SK-N-SH (cell line): ENCODE measurements at regions not wholly inside any gene's neighbourhood (a gene's known extent, or its start where the extent isn't known, plus 50 kb on each side); places are given as distances from the start of the nearest gene placed in this dataset.

ENCODE experiments used
- CTCF ChIP-seq: fragments of 200-600 bp; sonication (generic); IDR thresholded peaks from 2 replicates; pipeline ENCODE4 v1.6.1; 2017; ENCODE audit warnings: antibody characterized with exemption, mild to moderate bottlenecking, moderate library complexity
- FOXJ3 ChIP-seq: sonication (generic); formaldehyde crosslinking; IDR thresholded peaks from 2 replicates; pipeline ENCODE4 v1.5.1; 2020; ENCODE audit warnings: mild to moderate bottlenecking, missing genetic modification reagents
- JUND ChIP-seq: IDR thresholded peaks from 2 replicates; pipeline ENCODE4 v1.4.0; 2012
- MAX ChIP-seq: IDR thresholded peaks from 2 replicates; pipeline ENCODE4 v1.4.0; 2012; ENCODE audit warnings: low read depth
- MXI1 ChIP-seq: IDR thresholded peaks from 2 replicates; pipeline ENCODE4 v1.6.1; 2012; ENCODE audit warnings: mild to moderate bottlenecking, low read depth, low read length, improper control_type of control experiment
- NFIC ChIP-seq: IDR thresholded peaks from 2 replicates; pipeline ENCODE4 v1.4.0; 2012; ENCODE audit warnings: borderline replicate concordance
- POLR2AphosphoS5 ChIP-seq: IDR thresholded peaks from 2 replicates; pipeline ENCODE4 v1.6.1; 2012; ENCODE audit warnings: low read depth, low read length
- RAD21 ChIP-seq: IDR thresholded peaks from 2 replicates; pipeline ENCODE4 v1.6.1; 2012; ENCODE audit warnings: mild to moderate bottlenecking, low read length
- RCOR1 ChIP-seq: fragments of 150-350 bp; IDR thresholded peaks from 2 replicates; pipeline ENCODE4 v1.6.1; 2017; ENCODE audit warnings: antibody characterized with exemption, low read length
- TAF1 ChIP-seq: IDR thresholded peaks from 2 replicates; pipeline ENCODE4 v1.6.1; 2012; ENCODE audit warnings: low read depth, mild to moderate bottlenecking, low read length, moderate library complexity, borderline replicate concordance
- USF1 ChIP-seq: IDR thresholded peaks from 2 replicates; pipeline ENCODE4 v1.4.0; 2012; ENCODE audit warnings: low read depth, borderline replicate concordance
- YY1 ChIP-seq: IDR thresholded peaks from 2 replicates; pipeline ENCODE4 v1.4.0; 2012; ENCODE audit warnings: low read depth, mild to moderate bottlenecking

- TF ChIP-seq RCOR1 = no peak
- TF ChIP-seq TAF1 = no peak
- no peak for TF ChIP-seq NFIC
- TF ChIP-seq USF1 = no peak
- TF ChIP-seq RAD21 = no peak
- TF ChIP-seq MXI1 = no peak
- TF ChIP-seq YY1 = no peak
- TF ChIP-seq POLR2AphosphoS5 = no peak
- no peak for TF ChIP-seq MAX
- no peak for TF ChIP-seq FOXJ3 (CRISPR knock-in tag)
- TF ChIP-seq JUND = no peak
- no peak for TF ChIP-seq CTCF
These were observed 180.0 kb downstream of the MN1 start for GRCh38 chr22:27621486-27622070.
